ENCODE measurements at regions not wholly inside any gene's neighbourhood (a gene's known extent, or its start where the extent isn't known, plus 50 kb on each side); places are given as distances from the start of the nearest gene placed in this dataset.
A peak's percentile ranks its signal among the peaks of the same experiment; 100 is the strongest.

GRCh38 chr11:127531167-127531566 is 530.6 kb upstream of the KIRREL3 start:
- DNase-seq, result no peak

GRCh38 chr11:127528297-127528696 is 527.7 kb upstream of the KIRREL3 start:
- DNase-seq, result no peak

- no peak for DNase-seq
Observed at GRCh38 chr11:127524618-127525017, 524.0 kb upstream of the KIRREL3 start.

GRCh38 chr11:127521413-127521812 is 520.8 kb upstream of the KIRREL3 start:
- no peak for DNase-seq

- no peak for DNase-seq
Observed at GRCh38 chr11:127507851-127508250, 507.3 kb upstream of the KIRREL3 start.

GRCh38 chr11:127506647-127507046 is 506.1 kb upstream of the KIRREL3 start:
- no peak for DNase-seq

- no peak for DNase-seq
Observed at GRCh38 chr11:127506126-127506525, 505.6 kb upstream of the KIRREL3 start.

GRCh38 chr11:127496165-127496564 is 495.6 kb upstream of the KIRREL3 start:
- no peak for DNase-seq

- peak; percentile 36 for DNase-seq
Observed at GRCh38 chr11:127493330-127494022, 492.9 kb upstream of the KIRREL3 start.

GRCh38 chr11:127492029-127492428 is 491.5 kb upstream of the KIRREL3 start:
- DNase-seq, result no peak

GRCh38 chr11:127491589-127491988 is 491.0 kb upstream of the KIRREL3 start:
- no peak for DNase-seq

- no peak for DNase-seq
Observed at GRCh38 chr11:127490896-127491295, 490.3 kb upstream of the KIRREL3 start.

- no peak for DNase-seq
Observed at GRCh38 chr11:127485541-127485940, 485.0 kb upstream of the KIRREL3 start.

- no peak for DNase-seq
Observed at GRCh38 chr11:127481391-127481790, 480.8 kb upstream of the KIRREL3 start.

GRCh38 chr11:127478826-127479225 is 478.3 kb upstream of the KIRREL3 start:
- DNase-seq, result no peak

- DNase-seq, result no peak
Observed at GRCh38 chr11:127474766-127475165, 474.2 kb upstream of the KIRREL3 start.

- no peak for DNase-seq
Observed at GRCh38 chr11:127472505-127472904, 471.9 kb upstream of the KIRREL3 start.

- no peak for DNase-seq
Observed at GRCh38 chr11:127471662-127472061, 471.1 kb upstream of the KIRREL3 start.

- no peak for DNase-seq
Observed at GRCh38 chr11:127470306-127470884, 469.8 kb upstream of the KIRREL3 start.

GRCh38 chr11:127464325-127464724 is 463.8 kb upstream of the KIRREL3 start:
- no peak for DNase-seq

- DNase-seq, result no peak
Observed at GRCh38 chr11:127462065-127462344, 461.4 kb upstream of the KIRREL3 start.

GRCh38 chr11:127461241-127462064 is 460.9 kb upstream of the KIRREL3 start:
- no peak for DNase-seq

GRCh38 chr11:127458561-127458960 is 458.0 kb upstream of the KIRREL3 start:
- no peak for DNase-seq

- DNase-seq, result no peak
Observed at GRCh38 chr11:127454856-127455255, 454.3 kb upstream of the KIRREL3 start.

Data from KG1 (cell line).